ENCODE measurements at regions not wholly inside any gene's neighbourhood (a gene's known extent, or its start where the extent isn't known, plus 50 kb on each side); places are given as distances from the start of the nearest gene placed in this dataset.

GRCh38 chr2:12027136-12027535, 280.7 kb downstream of the LPIN1 start:
- no peaks in the 10 kb centered on the region for H3K4me1 Mint-ChIP-seq (ENCODE audit: low read depth, unreplicated experiment)
- H3K27me3 Mint-ChIP-seq (ENCODE audit: unreplicated experiment), result no peaks in the 10 kb centered on the region
- H3K9me3 Mint-ChIP-seq (ENCODE audit: unreplicated experiment), result no peaks in the 10 kb centered on the region
- no peak overlapping the region for H3K27ac Mint-ChIP-seq (ENCODE audit: unreplicated experiment)
- H3K4me3 Mint-ChIP-seq (ENCODE audit: unreplicated experiment), result no peak overlapping the region
- TF ChIP-seq CTCF (IDR thresholded peaks at IDR 0.05; ENCODE audit: partially characterized antibody, unreplicated experiment), result no peak
- no peak for DNase-seq
- no peaks in the 10 kb centered on the region for H3K36me3 Mint-ChIP-seq (ENCODE audit: unreplicated experiment)

- Mint-ChIP-seq H3K9me3 (ENCODE audit: unreplicated experiment) (no peaks in the 10 kb centered on the region), H3K4me1 (ENCODE audit: low read depth, unreplicated experiment) (no peaks in the 10 kb centered on the region), H3K4me3 (ENCODE audit: unreplicated experiment) (no peak overlapping the region), H3K27me3 (ENCODE audit: unreplicated experiment) (no peaks in the 10 kb centered on the region), H3K36me3 (ENCODE audit: unreplicated experiment) (no peaks in the 10 kb centered on the region), H3K27ac (ENCODE audit: unreplicated experiment) (no peak overlapping the region)
- no peak for TF ChIP-seq CTCF (IDR thresholded peaks at IDR 0.05; ENCODE audit: partially characterized antibody, unreplicated experiment)
- DNase-seq, result no peak
Measured at GRCh38 chr2:12031866-12032265, 285.4 kb downstream of the LPIN1 start.

- Mint-ChIP-seq H3K27me3 (ENCODE audit: unreplicated experiment) (no peaks in the 10 kb centered on the region), H3K9me3 (ENCODE audit: unreplicated experiment) (peaks cover 1% of the 10 kb centered on the region), H3K36me3 (ENCODE audit: unreplicated experiment) (no peaks in the 10 kb centered on the region), H3K4me3 (ENCODE audit: unreplicated experiment) (no peak overlapping the region), H3K27ac (ENCODE audit: unreplicated experiment) (no peak overlapping the region), H3K4me1 (ENCODE audit: low read depth, unreplicated experiment) (no peaks in the 10 kb centered on the region)
- no peak for DNase-seq
- TF ChIP-seq CTCF (IDR thresholded peaks at IDR 0.05; ENCODE audit: partially characterized antibody, unreplicated experiment), result no peak
Measured at GRCh38 chr2:12032398-12032797, 286.0 kb downstream of the LPIN1 start.

GRCh38 chr2:12032975-12033374, 286.5 kb downstream of the LPIN1 start:
- peaks cover 3% of the 10 kb centered on the region for H3K9me3 Mint-ChIP-seq (ENCODE audit: unreplicated experiment)
- no peaks in the 10 kb centered on the region for H3K36me3 Mint-ChIP-seq (ENCODE audit: unreplicated experiment)

GRCh38 chr2:12033494-12033893, 287.1 kb downstream of the LPIN1 start:
- Mint-ChIP-seq H3K27ac (ENCODE audit: unreplicated experiment) (no peak overlapping the region), H3K4me3 (ENCODE audit: unreplicated experiment) (no peak overlapping the region), H3K27me3 (ENCODE audit: unreplicated experiment) (no peaks in the 10 kb centered on the region)

More at GRCh38 chr2:12032975-12033374, 286.5 kb downstream of the LPIN1 start:
- H3K4me1 Mint-ChIP-seq (ENCODE audit: low read depth, unreplicated experiment), result no peaks in the 10 kb centered on the region
- no peak for TF ChIP-seq CTCF (IDR thresholded peaks at IDR 0.05; ENCODE audit: partially characterized antibody, unreplicated experiment)
- H3K27ac Mint-ChIP-seq (ENCODE audit: unreplicated experiment), result no peak overlapping the region
- no peak for DNase-seq
- no peak overlapping the region for H3K4me3 Mint-ChIP-seq (ENCODE audit: unreplicated experiment)
- H3K27me3 Mint-ChIP-seq (ENCODE audit: unreplicated experiment), result no peaks in the 10 kb centered on the region

More at GRCh38 chr2:12033494-12033893, 287.1 kb downstream of the LPIN1 start:
- Mint-ChIP-seq H3K36me3 (ENCODE audit: unreplicated experiment) (no peaks in the 10 kb centered on the region), H3K9me3 (ENCODE audit: unreplicated experiment) (peaks cover 3% of the 10 kb centered on the region), H3K4me1 (ENCODE audit: low read depth, unreplicated experiment) (no peaks in the 10 kb centered on the region)
- no peak for TF ChIP-seq CTCF (IDR thresholded peaks at IDR 0.05; ENCODE audit: partially characterized antibody, unreplicated experiment)
- no peak for DNase-seq
